ENCODE measurements at regions not wholly inside any gene's neighbourhood (a gene's known extent, or its start where the extent isn't known, plus 50 kb on each side); places are given as distances from the start of the nearest gene placed in this dataset.

GRCh38 chr3:189394599-189395121 lies 222.9 kb downstream of the TPRG1 start (continued):
- TF ChIP-seq ZNF462 (CRISPR knock-in tag; IDR thresholded peaks at IDR 0.05) = no peak
- TF ChIP-seq CTCF (conservative IDR thresholded peaks at IDR 0.05; ENCODE audit: low read depth in 2 of 2) = no peak
- TF ChIP-seq, protein P1, sequence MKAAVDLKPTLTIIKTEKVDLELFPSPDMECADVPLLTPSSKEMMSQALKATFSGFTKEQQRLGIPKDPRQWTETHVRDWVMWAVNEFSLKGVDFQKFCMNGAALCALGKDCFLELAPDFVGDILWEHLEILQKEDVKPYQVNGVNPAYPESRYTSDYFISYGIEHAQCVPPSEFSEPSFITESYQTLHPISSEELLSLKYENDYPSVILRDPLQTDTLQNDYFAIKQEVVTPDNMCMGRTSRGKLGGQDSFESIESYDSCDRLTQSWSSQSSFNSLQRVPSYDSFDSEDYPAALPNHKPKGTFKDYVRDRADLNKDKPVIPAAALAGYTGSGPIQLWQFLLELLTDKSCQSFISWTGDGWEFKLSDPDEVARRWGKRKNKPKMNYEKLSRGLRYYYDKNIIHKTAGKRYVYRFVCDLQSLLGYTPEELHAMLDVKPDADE (IDR thresholded peaks at IDR 0.05) = no peak
- TF ChIP-seq NANOG (IDR thresholded peaks at IDR 0.05; ENCODE audit: borderline replicate concordance) = no peak

- H4K20me1 ChIP-seq (replicated peaks; ENCODE audit: insufficient read depth) = no peaks in the 10 kb centered on the region
- no peak overlapping the region for H3K4me2 ChIP-seq
- H3K4me3 ChIP-seq = no peak overlapping the region
- Mint-ChIP-seq H3K27ac (no peak overlapping the region), H3K9me3 (no peaks in the 10 kb centered on the region), H3K4me3 (no peak overlapping the region), H3K36me3 (ENCODE audit: low read depth) (no peaks in the 10 kb centered on the region), H3K27me3 (ENCODE audit: insufficient read depth, low read depth, poor library complexity) (no peaks in the 10 kb centered on the region), H3K4me1 (no peaks in the 10 kb centered on the region)
- H2AFZ ChIP-seq = no peak overlapping the region
- no peaks in the 10 kb centered on the region for H3K9me2 ChIP-seq (ENCODE audit: insufficient read depth)
- H3K36me3 ChIP-seq (ENCODE audit: insufficient read depth) = no peaks in the 10 kb centered on the region
- H3K79me2 ChIP-seq (replicated peaks; ENCODE audit: insufficient read depth) = no peaks in the 10 kb centered on the region
- TF ChIP-seq ZNF331 (CRISPR knock-in tag; IDR thresholded peaks at IDR 0.05; ENCODE audit: low read depth) (no peak), NANOG (IDR thresholded peaks at IDR 0.05; ENCODE audit: borderline replicate concordance) (no peak), CREB1 (CRISPR knock-in tag; IDR thresholded peaks at IDR 0.05; ENCODE audit: low read depth) (no peak)
- TF ChIP-seq, protein P1 (IDR thresholded peaks at IDR 0.05) = no peak
- H3K4me1 ChIP-seq (ENCODE audit: insufficient read depth) = no peaks in the 10 kb centered on the region
- H3F3A ChIP-seq (replicated peaks; ENCODE audit: low read depth) = no peaks in the 10 kb centered on the region
- no peak for DNase-seq (ENCODE audit: low spot score)
- no peak overlapping the region for H3K27ac ChIP-seq (ENCODE audit: low read depth)
- H3K27me3 ChIP-seq (ENCODE audit: insufficient read depth) = no peaks in the 10 kb centered on the region
- no peak for ATAC-seq
Measured at GRCh38 chr3:189395825-189396224, 224.1 kb downstream of the TPRG1 start.
